HG02970 (cell line): ENCODE measurements at regions not wholly inside any gene's neighbourhood (a gene's known extent, or its start where the extent isn't known, plus 50 kb on each side); places are given as distances from the start of the nearest gene placed in this dataset.
"Not testable (repeated sequence)": the region's sequence is repeated elsewhere in the genome, so short reads cannot be mapped to it uniquely, and the experiment has no call there.

Experiments
- ATAC-seq: cut with Tn5 transposase; IDR thresholded peaks from one replicate; pipeline ENCODE4 v1.9.1; 2021; ENCODE audit warnings: mild to moderate bottlenecking, moderate library complexity, moderate number of reproducible peaks; ENCODE audit not compliant: unreplicated experiment, low FRiP score

DNA sequence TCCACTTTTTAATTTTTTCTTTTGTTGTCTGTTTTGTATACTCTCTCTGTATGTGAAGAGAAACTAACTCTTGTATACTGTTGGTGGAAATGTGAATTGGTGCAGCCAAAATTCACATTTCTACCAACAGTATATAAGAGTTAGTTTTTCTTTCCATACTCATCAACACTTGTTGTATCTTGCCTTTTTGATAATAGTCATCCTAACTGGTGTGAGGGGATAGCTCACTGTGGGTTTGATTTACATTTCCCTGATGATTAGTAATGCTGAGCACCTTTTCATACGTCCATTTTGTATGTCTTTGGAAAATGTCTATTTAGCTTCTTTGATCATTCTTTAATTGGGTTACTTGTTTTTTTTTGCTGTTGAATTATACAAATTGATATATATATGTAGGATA is 375.5 kb upstream of the IGFBP3 start:
- no peak for ATAC-seq

DNA sequence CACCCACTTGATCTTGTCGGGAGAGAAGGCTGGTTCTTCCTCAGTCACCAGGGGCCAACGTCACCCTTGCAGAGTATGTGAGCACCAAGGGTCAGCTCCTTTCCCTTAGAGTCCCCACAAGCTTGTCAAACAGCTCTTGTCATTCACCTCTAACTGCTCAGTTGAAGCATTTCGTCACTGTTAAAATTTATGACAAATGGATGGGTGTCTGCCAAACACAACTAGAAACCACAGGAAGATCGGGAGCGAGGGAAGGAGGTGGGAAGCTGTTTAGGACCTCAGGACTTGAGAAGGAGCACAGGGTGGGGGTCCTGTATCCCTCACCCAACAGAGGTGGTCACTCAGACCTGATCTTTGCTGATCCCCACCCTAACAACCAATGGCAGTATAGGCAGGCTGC is 373.3 kb upstream of the IGFBP3 start:
- no peak for ATAC-seq

DNA sequence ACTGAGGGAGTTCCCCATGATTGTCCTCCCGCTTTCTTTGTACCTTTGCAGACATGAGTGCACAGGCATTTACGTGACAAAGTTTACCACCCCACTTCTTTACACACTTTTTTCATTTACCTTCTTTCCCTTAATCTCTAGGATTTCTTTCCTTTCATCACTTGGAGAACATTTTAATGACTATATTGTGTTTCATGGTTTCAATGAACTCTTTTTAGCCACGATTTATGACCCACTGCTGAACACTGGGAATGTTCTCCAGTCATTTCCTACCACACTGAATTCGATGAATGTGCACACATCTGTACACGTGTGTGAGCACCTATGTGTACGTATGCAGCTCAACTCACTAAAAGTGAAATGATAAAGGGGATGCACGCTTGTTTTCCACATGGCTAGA is 371.7 kb upstream of the IGFBP3 start:
- no peak for ATAC-seq

DNA sequence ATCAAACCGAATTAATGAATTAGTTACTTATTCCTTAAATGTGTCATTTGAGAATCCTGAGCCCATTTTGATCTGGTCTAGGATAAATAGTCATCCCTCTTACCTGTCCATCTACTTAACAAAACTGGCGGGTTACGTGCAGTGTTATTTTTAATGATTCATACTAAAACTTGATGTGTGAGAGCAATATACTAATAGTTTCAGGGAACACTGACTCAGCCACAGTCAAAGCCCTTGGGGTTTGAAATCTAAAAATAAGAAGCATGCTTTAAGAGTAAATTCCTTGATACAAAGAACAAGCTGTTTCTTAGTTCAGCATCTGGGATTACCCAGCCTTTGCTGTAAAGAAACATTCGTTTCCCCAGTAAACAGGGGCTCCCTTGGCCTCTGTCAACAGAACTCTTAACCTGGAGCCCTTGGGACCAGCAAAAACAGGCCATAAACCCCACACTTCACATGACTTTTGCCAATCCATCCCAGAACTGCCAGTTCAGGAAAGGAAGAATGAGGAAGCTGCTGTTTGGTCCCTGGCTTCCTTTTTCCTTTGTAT is 370.6 kb upstream of the IGFBP3 start:
- ATAC-seq = no peak

DNA sequence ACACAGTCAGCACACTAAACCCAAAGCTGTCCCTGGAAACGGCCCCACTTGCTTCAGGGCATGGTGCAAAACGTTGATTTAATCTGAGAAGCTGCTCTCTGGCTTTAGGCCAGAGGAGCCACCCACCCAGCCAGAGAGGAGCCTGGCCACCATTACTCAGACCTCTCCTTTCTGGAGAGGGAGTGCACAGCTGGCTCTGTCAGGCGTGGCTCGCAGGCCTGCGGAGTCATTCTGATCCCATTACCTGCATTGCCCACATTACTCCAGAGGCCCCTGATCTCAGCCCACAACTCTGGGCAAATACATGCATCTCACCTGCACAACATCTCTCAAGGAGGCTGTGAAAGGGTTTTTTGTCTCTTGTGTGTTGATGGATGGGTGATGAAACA is 370.0 kb upstream of the IGFBP3 start:
- ATAC-seq = no peak

DNA sequence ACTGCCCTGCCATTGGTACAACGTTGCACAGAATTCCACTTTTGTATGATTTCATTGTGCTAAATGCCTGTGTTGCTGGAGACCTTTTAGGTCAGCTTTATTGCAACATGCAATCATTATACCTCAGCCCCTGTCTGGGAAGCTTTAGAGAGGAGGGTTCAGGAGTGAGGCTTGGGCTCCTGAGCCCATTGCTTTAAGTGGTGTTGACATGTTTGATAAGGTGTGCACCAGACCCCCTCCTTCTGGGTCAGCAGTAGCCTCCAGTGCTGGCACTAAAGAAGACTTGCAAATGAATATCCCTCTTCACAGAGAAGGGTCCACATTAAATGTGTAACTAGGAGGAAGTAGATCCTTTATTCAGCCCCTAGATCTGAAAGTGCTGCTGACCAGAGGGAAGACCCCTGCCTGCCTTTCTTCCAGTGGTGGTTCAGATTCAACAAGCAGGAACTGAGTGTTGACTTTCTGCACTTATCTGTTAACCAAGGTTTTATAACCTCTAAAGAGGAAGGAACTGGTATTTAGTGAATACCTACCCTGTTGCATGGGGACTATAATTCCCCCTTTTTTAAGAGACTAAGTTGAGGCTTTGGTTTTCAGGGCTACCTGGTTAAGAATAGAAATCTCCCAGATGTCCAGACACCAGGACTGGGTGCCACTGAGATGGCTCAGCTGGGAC is 369.4 kb upstream of the IGFBP3 start:
- ATAC-seq = no peak

DNA sequence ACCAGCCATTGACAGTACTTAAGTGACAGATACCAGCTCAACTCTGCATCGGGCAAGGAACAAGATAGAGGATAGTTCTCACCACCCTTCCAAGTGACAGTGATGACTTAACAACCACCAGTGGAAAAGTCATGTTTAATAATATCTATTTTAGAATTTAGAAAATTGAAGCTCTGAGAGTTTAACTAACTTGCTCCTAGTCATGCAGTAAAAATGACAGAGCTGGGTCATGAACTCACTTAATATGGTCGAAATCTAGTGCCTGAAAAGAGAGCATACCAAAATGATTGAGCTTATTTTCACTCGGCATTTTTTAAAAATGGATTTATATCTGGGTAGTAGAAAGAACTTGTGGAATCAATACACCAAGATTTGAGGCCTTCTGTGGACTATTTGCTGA is 367.8 kb upstream of the IGFBP3 start:
- no peak for ATAC-seq

DNA sequence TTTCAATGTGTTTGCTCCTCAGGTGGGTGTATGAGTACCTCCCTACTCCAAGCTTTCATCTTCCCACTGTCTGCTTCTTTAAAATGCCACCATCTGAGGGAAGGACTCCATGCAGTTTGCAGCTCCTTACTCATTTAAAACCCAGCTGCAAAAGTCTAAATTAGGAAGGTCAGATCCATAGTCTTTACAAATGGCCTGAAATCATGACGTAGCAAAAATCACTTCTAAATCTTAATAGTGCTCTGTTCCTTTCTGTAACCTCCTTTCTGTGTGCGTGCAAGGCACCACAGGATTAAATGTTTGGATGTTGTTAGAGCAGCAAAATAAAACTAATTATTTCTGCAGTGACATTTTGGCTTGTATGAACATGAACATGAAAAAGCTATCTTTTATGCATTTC is 366.9 kb upstream of the IGFBP3 start:
- no peak for ATAC-seq

DNA sequence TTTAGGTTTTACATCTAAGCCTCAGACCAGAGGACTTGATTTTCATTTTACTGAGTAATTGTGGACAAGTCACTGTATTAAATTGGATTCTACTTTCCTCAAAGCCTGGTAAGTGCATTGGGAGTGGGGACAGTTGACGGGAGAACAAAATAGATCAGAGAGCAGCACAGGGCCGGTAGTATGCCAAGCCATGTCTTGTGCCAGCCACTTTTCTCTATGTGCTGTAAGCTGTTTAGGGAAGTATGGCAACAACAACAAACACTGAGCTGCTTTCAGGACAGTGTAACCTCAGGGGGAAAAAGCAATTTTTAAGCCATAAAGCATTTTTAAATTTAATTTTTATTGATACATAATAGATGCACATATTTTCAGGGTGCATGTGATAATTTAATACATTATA is 365.9 kb upstream of the IGFBP3 start:
- no peak for ATAC-seq

DNA sequence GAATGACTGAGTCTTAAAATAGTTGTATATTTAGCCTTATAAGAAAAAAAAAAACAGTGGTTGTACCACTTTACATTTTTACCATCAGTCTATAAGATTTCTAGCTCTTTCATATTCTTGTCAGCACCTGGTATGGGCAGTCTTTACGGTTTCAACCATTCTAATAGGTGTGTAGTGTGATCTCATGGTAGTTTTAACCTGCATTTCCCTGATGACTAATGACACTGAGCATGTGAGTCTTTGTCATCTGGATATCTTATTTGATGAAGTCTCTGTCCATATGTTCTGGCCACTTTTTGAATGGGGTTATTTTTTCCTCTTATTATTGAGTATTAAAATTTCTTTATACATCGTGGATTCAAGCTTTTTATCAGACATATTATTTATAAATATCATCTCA is 365.3 kb upstream of the IGFBP3 start:
- ATAC-seq = no peak

DNA sequence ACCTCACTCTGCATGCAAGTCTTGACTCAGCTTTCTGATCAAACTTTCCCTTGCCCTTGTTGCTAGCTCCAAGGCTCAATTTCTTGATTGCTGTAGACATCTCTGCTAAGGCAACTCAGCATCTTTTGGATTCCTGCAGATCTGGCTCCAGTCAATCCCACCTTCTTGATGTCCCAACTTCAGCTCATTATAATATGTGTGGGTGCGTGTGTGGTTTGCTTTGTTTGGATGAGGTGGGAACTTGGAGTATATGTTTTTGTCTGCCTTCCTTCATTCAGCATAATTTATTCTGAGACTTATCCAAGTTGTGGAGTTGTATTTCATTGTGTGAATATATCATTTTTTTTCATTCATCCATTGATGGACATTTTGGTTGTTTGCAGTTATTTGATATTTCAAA is 364.8 kb upstream of the IGFBP3 start:
- ATAC-seq = no peak

DNA sequence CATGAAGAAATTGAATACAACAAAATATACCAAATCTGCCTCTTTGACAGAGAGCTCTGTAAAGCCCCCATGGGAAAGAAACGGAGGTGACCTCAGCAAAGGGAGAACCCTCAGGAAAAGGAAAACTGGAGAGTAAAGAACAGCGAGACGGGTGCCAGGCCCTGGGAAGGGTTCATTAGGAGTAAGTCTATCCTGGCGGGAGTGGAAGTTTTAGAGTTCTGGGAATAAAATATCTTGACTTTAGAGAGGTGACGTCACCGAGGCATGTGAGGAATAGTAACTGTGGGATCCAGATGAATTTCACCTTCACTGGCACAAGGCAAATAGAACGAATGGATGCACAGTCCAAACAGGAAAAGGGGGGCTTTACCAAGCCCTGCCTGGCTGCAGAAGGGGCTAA is 362.8 kb upstream of the IGFBP3 start:
- ATAC-seq = no peak

DNA sequence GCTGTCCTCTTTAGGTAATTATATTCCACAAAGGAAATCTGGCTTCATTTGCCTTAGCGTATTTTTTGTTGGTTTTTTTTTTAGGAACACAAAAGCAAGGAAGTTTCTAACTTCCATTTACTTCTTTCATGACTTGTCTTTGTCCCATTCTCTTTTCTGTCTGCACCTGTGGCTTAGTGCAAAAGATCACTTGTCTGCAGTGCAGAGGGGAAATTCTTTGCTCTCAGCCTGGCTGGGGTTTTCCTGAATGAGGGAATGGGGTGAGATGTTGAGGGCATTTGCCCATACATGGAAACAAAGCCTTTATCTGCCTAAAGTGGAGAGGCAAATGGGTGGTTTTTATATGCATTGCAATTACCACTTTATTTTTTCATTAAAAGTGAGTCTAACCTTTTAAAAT is 361.1 kb upstream of the IGFBP3 start:
- ATAC-seq = no peak

DNA sequence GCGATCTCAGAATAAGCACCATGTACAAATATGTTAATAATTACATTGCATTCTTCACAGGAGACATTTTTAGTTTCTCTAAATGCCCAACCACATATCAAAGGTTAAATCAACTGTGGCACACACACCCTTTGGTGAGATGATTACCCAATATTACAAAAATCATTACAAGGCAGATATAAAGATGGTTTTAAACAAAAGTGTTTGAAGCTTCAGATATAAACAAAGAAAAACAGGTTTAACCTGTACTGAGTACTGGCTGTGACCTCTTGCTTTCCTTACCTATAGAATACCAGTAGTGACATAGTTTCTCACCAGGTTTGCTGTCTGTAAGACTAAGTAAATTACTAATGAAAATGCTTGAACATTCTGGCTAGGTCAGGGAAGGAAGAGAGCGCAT is 360.0 kb upstream of the IGFBP3 start:
- no peak for ATAC-seq

DNA sequence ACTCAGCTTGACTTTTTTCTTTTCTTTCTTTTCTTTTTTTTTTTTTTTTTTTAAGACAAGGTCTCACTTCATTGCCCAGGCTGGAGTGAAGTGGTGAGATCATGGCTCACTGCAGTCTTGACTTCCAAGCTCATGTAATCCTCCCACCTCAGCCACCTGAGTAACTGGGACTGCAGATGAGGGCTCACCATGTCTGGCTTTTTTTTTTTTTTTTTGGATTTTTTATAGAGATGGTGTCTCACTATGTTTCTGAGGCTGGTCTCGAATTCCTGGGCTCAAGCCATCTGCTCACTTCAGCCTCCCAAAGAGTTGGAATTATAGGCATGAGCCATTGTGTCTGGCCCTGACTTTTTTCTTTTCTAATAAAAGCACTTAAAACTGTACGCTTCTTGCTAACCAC is 358.2 kb upstream of the IGFBP3 start:
- ATAC-seq = no peak

DNA sequence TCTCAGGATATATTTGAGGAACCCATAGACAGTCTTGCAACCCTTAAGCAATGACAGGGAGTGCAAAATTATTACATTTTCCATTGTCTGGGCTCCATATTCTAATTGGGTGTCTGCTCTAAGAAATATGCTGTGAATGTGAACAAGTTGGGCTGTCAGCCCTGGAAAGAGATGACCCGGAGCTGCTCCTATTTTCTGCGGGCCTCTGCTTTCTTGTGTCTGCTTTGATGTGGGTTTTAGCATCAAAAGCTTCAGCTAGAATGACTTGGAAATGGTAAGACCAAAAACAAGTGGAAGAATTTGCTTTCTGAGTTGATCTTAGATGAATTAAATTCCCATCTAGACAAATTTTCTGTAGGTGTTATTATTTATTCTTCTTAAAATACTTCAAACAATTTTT is 343.6 kb upstream of the IGFBP3 start:
- no peak for ATAC-seq

DNA sequence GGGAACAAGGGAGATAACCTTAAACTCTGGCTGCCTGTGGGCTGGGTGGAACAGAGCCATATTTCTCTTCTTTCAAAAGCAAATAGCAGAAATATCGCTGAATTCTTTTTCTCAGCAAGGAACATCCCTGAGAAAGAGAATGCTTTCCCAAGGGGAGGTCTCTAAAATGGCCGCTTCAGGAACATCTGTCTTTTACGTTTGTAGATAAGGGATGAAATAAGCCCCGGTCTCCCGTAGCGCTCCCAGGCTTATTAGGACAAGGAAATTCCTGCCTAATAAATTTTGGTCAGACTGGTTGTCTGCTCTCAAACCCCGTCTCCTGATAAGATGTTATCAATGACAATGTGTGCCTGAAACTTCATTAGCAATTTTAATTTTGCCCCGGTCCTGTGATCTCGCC is 340.6 kb upstream of the IGFBP3 start:
- ATAC-seq = not testable (repeated sequence)

DNA sequence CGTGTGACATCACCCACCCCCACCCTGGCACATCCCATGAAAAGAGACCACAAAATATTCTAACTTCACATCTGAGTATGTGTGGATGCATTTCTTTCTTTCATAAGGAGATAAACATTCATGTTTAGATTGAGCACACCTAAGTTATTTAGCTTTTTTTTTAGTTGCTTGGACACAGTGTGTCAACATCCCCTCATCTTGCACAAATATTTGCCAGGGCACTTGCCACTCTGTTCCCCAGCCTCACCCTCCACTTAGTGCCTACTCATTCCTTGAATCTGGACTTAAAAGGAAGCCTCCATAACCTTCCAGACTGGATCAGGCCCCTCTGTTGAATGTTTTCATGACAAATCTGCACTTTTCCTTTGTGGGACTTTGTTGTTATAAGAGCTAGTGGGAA is 338.9 kb upstream of the IGFBP3 start:
- ATAC-seq = no peak

DNA sequence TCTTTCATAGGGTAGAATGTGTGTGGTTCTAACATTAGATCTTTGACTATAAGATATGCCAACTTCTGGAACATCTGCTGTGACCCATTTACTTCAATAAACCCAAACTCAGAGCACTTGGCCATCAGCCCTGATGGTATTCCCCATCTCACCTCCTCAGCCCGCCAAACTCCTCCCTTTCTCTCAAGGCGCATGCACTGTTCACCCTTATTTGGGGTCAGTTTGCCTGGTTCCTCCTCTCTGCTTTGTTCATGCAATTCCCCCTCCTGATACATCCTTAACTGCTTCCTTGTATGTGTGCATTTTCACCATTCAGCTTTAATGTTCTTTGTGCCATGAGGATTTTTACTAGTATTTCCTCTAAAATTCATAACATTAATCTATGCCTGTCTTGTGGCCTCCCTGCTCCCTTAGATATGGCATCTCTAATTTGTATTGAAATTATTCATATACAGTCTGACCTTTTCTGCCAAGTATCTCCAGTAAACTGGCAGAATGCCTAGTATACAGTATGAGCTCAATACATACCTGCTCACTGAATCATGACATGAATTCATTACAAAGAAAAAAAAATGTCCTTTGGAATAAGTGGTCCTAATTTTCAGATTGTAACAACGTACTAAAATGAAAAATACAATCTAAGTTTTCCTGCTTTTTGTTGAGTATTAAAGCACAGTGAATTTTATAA is 336.8 kb upstream of the IGFBP3 start:
- ATAC-seq = no peak

DNA sequence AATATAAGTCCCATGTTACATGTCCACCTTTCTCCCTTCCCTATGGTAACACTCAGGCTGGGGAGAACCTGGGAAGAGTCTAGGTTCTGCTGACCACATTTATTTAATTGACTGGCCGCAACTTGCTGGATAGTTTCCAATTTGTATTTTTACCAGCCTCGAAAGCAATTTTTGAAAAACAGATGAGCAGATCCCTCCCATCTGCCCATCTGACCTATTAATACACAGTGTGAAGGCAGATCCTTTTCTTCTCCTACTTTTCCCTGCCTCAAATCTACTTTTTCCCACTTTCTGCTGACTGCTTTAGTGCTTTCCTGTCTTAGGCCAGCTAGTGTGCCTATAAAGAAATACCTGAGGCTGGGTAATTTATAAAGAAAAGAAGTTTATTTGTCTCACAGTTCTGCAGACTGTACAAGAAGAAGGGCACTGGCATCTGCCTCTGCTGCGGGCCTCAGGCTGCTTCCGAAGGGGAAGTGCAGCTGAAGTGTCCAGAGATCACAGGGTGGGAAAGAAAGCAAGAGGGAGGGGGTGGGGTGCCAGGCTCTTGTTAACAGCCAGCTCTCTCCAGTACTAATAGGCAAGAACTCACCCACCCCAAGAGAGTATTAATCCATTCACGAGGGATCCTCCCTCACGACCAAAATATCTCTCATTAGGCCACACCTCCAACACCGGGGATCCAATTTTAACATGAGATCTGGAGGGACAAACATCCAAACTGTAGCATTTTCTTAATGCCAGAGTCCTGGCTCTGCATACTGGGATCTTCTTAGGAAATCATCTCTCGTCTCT is 336.0 kb upstream of the IGFBP3 start:
- no peak for ATAC-seq

DNA sequence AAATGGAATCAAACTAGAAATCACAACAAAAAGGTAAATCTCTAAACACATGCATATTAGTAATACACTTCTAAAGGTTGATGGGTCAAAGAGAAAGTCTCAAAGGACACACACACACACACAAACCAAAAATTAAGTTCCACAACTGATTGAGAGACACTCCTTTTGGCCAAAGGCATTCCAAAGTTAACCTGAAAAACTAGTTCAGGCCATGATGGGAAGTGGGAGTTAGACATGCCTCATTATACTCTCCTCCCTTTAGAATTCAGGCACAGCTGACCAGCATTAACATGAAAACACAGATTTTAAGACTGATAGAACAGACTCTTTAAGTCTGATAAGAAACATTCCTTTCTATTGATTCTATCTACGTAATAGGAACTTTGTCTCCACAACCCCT is 332.4 kb upstream of the IGFBP3 start:
- no peak for ATAC-seq
